Uterus (tissue), 3 donors: ENCODE measurements at regions not wholly inside any gene's neighbourhood (a gene's known extent, or its start where the extent isn't known, plus 50 kb on each side); places are given as distances from the start of the nearest gene placed in this dataset.

Experiments
- DNase-seq, 2 donors: peaks; one replicate each; pipeline ENCODE4 v3.0.0-alpha.2; 2019 to 2020
- H3K27ac ChIP-seq, 2 donors: fragments of 200-600 bp; sonication (generic); 1 replicate in 1 of 2; 2 replicates in 1 of 2; pipeline ENCODE4 v1.5.1; 2016 to 2018
- H3K27me3 ChIP-seq, 2 donors: fragments of 200-600 bp; sonication (generic); one replicate each; pipeline ENCODE4 v1.5.1; 2018 to 2019; ENCODE audit warnings: control low read depth in 1 of 2
- H3K36me3 ChIP-seq, 2 donors: fragments of 200-600 bp; sonication (generic); one replicate each; pipeline ENCODE4 v1.5.1; 2019; ENCODE audit warnings: control low read depth in 1 of 2
- H3K4me1 ChIP-seq, 2 donors: fragments of 200-600 bp; sonication (generic); one replicate each; pipeline ENCODE4 v1.5.1; 2018 to 2019; ENCODE audit warnings: control low read depth in 1 of 2
- H3K4me3 ChIP-seq, 2 donors: fragments of 200-600 bp; sonication (generic); 1 replicate in 1 of 2; 2 replicates in 1 of 2; pipeline ENCODE4 v1.5.1; 2018 to 2019; ENCODE audit warnings: mild to moderate bottlenecking in 1 of 2
- H3K9me3 ChIP-seq, 2 donors: fragments of 200-600 bp; sonication (generic); one replicate each; pipeline ENCODE4 v1.5.1; 2019; ENCODE audit warnings: control low read depth in 1 of 2
- POLR2A ChIP-seq, 2 donors: fragments of 450-650 bp; IDR thresholded peaks; one replicate each; pipeline ENCODE4 v1.6.1; 2016; ENCODE audit warnings: antibody characterized with exemption in 2 of 2, mild to moderate bottlenecking in 1 of 2, moderate library complexity in 1 of 2
- intact Hi-C: fragments of 100-400 bp; cut with DNase I; formaldehyde crosslinking; loops from one replicate; pipeline ENCODE4 v1.15.1; 2023; ENCODE audit warnings: low total_unique reads
- TF ChIP-seq, protein P1 (sequence below), 4 experiments: fragments of 200-600 bp in 2 of 4; fragments of 450-650 bp in 2 of 4; sonication (generic) in 2 of 4; IDR thresholded peaks; one replicate each; pipeline ENCODE4 v1.5.1; 2016 to 2019; ENCODE audit warnings: antibody characterized with exemption in 4 of 4, mild to moderate bottlenecking in 2 of 4, moderate library complexity in 1 of 4
- donor health status: DM: yes; HTN: yes; CAD: no.

DNA sequence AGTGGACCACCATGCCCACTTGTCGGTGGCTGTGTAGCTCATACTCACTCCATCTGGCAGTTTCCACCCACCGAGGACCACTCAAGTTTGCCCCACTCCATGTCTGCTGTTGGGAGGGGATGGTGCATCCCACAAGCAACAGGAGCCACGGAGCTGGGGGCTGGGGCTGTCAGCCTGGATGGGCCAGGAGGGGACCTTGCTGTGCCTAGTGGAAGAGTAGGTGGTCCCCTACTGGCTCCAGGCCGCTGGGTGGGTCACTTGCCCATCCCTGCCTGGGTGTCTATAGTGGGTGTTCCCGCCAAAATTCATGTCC is 57.0 kb downstream of the SMIM38 start:
- no peak for DNase-seq
- Histone ChIP-seq H3K27ac (no peak overlapping the region), H3K4me1 (no peaks in the 10 kb centered on the region), H3K9me3 (no peaks in the 10 kb centered on the region), H3K27me3 (no peaks in the 10 kb centered on the region), H3K36me3 (no peaks in the 10 kb centered on the region), H3K4me3 (no peak overlapping the region)
- TF ChIP-seq, protein P1, sequence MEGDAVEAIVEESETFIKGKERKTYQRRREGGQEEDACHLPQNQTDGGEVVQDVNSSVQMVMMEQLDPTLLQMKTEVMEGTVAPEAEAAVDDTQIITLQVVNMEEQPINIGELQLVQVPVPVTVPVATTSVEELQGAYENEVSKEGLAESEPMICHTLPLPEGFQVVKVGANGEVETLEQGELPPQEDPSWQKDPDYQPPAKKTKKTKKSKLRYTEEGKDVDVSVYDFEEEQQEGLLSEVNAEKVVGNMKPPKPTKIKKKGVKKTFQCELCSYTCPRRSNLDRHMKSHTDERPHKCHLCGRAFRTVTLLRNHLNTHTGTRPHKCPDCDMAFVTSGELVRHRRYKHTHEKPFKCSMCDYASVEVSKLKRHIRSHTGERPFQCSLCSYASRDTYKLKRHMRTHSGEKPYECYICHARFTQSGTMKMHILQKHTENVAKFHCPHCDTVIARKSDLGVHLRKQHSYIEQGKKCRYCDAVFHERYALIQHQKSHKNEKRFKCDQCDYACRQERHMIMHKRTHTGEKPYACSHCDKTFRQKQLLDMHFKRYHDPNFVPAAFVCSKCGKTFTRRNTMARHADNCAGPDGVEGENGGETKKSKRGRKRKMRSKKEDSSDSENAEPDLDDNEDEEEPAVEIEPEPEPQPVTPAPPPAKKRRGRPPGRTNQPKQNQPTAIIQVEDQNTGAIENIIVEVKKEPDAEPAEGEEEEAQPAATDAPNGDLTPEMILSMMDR (IDR thresholded peaks at IDR 0.05) = no peak
- TF ChIP-seq POLR2A (IDR thresholded peaks at IDR 0.05) = no peak
- intact Hi-C loops = no loop called here

DNA sequence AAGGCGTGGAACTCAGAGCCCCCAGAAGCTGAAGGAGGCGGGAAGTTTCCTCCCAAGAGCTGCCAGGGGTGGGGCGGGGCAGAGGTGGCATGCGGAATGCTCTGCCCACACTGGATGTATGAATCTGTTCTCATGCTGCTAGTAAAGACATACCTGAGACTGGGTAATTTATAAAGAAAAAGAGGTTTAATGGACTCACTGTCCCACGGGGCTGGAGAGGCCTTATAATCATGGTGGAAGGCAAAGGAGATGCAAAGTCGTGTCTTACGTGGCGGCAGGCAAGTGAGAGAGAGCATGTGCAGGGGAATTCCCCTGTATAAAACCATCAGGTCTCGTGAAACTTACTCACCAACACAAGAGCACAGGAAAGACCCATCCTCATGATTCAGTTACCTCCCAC is 57.6 kb downstream of the SMIM38 start:
- intact Hi-C loops = no loop called here
- TF ChIP-seq, protein P1 (IDR thresholded peaks at IDR 0.05) = no peak
- no peak for TF ChIP-seq POLR2A (IDR thresholded peaks at IDR 0.05)
- Histone ChIP-seq H3K4me3 (no peak overlapping the region), H3K27ac (no peak overlapping the region), H3K4me1 (no peaks in the 10 kb centered on the region), H3K27me3 (no peaks in the 10 kb centered on the region), H3K9me3 (no peaks in the 10 kb centered on the region), H3K36me3 (no peaks in the 10 kb centered on the region)
- DNase-seq = no peak

DNA sequence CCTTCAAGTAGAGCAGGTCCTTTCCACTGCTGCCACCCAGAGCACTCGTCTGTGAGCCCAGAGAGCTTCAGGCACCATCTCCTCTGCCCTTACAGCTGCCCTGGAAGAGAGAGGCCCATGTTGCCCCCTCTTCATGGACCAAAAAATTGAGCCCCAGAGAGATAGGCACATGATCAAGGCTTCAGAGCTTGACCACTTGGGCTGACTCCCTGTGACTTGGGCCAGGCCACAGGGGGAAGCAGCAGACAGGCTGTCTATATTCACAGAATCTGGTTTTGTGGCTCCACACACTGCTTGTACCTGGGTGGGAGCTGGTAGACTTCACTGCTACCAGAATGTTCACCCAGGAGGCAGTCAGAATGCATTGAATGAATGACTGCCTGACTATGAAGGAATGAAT is 58.2 kb downstream of the SMIM38 start:
- Histone ChIP-seq H3K27ac (no peak overlapping the region), H3K36me3 (no peaks in the 10 kb centered on the region), H3K9me3 (no peaks in the 10 kb centered on the region), H3K4me1 (no peaks in the 10 kb centered on the region), H3K27me3 (no peaks in the 10 kb centered on the region), H3K4me3 (no peak overlapping the region)
- intact Hi-C loops = no loop called here
- TF ChIP-seq, protein P1 (IDR thresholded peaks at IDR 0.05) = no peak
- no peak for TF ChIP-seq POLR2A (IDR thresholded peaks at IDR 0.05)
- DNase-seq = no peak

DNA sequence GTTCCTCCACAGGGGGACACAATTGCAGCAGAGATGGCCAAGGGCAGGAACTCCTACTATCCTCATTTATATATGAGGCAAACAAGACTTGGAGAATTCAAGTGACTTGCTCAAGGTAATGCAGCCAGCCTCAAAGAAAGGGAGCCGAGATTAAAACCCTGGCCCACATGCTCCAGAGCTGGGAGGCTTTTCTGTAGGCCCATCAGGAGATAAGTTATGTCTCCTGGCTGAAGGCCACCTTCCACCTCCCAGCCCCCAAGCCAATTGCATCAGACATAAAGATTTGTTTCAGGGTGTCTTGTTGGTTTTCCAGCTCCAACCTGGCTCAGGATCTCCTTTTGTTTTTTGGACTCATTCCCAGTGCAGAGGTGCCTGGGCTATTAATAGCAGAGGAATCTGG is 59.5 kb downstream of the SMIM38 start:
- no peaks in the 10 kb centered on the region for H3K36me3 ChIP-seq
- TF ChIP-seq, protein P1 (IDR thresholded peaks at IDR 0.05) = no peak
- TF ChIP-seq POLR2A (IDR thresholded peaks at IDR 0.05) = no peak
- intact Hi-C loops = no loop called here
- H3K27me3 ChIP-seq = no peaks in the 10 kb centered on the region
- H3K27ac ChIP-seq = no peak overlapping the region
- H3K4me1 ChIP-seq = no peaks in the 10 kb centered on the region
- H3K4me3 ChIP-seq = no peak overlapping the region
- H3K9me3 ChIP-seq = no peaks in the 10 kb centered on the region
- no peak for DNase-seq

DNA sequence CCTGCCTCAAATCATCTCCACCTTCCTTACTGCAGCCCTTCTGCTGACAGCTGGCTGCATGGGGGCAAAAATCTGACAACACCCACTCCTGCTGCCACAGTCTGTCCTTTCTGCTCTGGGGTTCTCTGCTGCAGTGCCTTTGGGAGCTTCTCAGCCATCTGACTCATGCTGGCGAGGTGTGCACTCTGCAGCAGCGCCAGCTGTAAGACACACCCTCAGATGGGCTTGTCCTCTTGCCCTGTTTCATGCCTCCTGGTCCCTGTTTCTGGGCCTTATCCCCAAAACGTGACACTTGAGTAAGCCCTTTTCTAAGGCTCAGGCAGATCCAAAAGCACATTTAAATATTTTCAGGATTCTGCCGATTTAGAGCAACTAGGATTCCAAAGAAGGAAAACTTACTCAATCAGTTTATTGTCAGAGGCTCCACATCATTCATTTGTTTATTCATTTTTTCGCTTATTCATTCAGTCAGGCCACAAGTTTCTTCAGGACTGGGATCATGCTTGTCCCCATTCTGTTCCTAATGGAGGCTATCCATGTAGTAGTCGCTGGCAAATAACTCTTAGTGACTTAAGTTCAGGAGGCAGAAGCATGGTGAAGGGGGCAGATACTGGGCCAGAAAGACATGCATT is 60.2 kb downstream of the SMIM38 start:
- Histone ChIP-seq H3K27ac (no peak overlapping the region), H3K27me3 (no peaks in the 10 kb centered on the region), H3K9me3 (no peaks in the 10 kb centered on the region), H3K36me3 (no peaks in the 10 kb centered on the region), H3K4me3 (no peak overlapping the region), H3K4me1 (no peaks in the 10 kb centered on the region)
- intact Hi-C loops = no loop called here
- TF ChIP-seq, protein P1 (IDR thresholded peaks at IDR 0.05) = no peak
- no peak for TF ChIP-seq POLR2A (IDR thresholded peaks at IDR 0.05)
- no peak for DNase-seq
